ENCODE measurements at regions not wholly inside any gene's neighbourhood (a gene's known extent, or its start where the extent isn't known, plus 50 kb on each side); places are given as distances from the start of the nearest gene placed in this dataset.

GRCh38 chr10:109412353-109412752, 511.0 kb downstream of the XPNPEP1 start:
- ATAC-seq (no peak), DNase-seq (ENCODE audit: low read depth, low spot score) (no peak)
- Histone ChIP-seq H3K27ac (ENCODE audit: low read length) (no peak overlapping the region), H3K4me3 (ENCODE audit: low read depth in 2 of 2, low read length in 2 of 2) (no peak overlapping the region), H3K36me3 (ENCODE audit: control insufficient read depth, insufficient read depth, low read length) (no peaks in the 10 kb centered on the region), H3K27me3 (ENCODE audit: control insufficient read depth, insufficient read depth, low read length) (no peaks in the 10 kb centered on the region), H3K4me1 (ENCODE audit: control insufficient read depth, insufficient read depth, low read length) (no peaks in the 10 kb centered on the region), H3K9me3 (ENCODE audit: control insufficient read depth, insufficient read depth, low read depth, low read length) (no peaks in the 10 kb centered on the region)
- POLR2A ChIA-PET, result no interaction called here
- no TSS peak for BruUV-seq (replicated peaks)
- in situ Hi-C loops (cut with HindIII; ENCODE audit: low pct_unique_long_range_greater_than_20kb, low sequenced_read_pairs), result no loop called here
- TF ChIP-seq SIN3A (IDR thresholded peaks at IDR 0.05; ENCODE audit: borderline replicate concordance, insufficient read depth, low read depth, low read length) (no peak), TCF7L2 (IDR thresholded peaks at IDR 0.05; ENCODE audit: low read depth, low read length) (no peak), CTCF (IDR thresholded peaks at IDR 0.05) (no peak), POLR2AphosphoS5 (IDR thresholded peaks at IDR 0.05; ENCODE audit: low read depth, low read length) (no peak), REST (IDR thresholded peaks at IDR 0.05; ENCODE audit: insufficient read depth in 1 of 2, low read depth in 2 of 2, low read length in 1 of 2) (no peak)
- CTCF ChIA-PET, result no interaction called here
- intact Hi-C loops (cut with micrococcal nuclease; ENCODE audit: unreplicated experiment), result no loop called here

- ChIA-PET POLR2A (no interaction called here), CTCF (no interaction called here)
- H3K4me3 ChIP-seq (ENCODE audit: low read depth in 2 of 2, low read length in 2 of 2), result no peak overlapping the region
- no peak overlapping the region for H3K27ac ChIP-seq (ENCODE audit: low read length)
- intact Hi-C loops (cut with micrococcal nuclease; ENCODE audit: unreplicated experiment), result no loop called here
- no TSS peak for BruUV-seq (replicated peaks)
- DNase-seq (ENCODE audit: low read depth, low spot score) (no peak), ATAC-seq (no peak)
- TF ChIP-seq TCF7L2 (IDR thresholded peaks at IDR 0.05; ENCODE audit: low read depth, low read length), result no peak
- TF ChIP-seq CTCF (IDR thresholded peaks at IDR 0.05), result peak; percentile 15; the same call in 1 of the 2 replicates
- no peaks in the 10 kb centered on the region for H3K4me1 ChIP-seq (ENCODE audit: control insufficient read depth, insufficient read depth, low read length)
- H3K27me3 ChIP-seq (ENCODE audit: control insufficient read depth, insufficient read depth, low read length), result no peaks in the 10 kb centered on the region
- in situ Hi-C loops (cut with HindIII; ENCODE audit: low pct_unique_long_range_greater_than_20kb, low sequenced_read_pairs), result no loop called here
- H3K9me3 ChIP-seq (ENCODE audit: control insufficient read depth, insufficient read depth, low read depth, low read length), result no peaks in the 10 kb centered on the region
- no peaks in the 10 kb centered on the region for H3K36me3 ChIP-seq (ENCODE audit: control insufficient read depth, insufficient read depth, low read length)
Measured at GRCh38 chr10:109411917-109412316, 511.4 kb downstream of the XPNPEP1 start.

- Histone ChIP-seq H3K36me3 (ENCODE audit: control insufficient read depth, insufficient read depth, low read length) (no peaks in the 10 kb centered on the region), H3K27ac (ENCODE audit: low read length) (no peak overlapping the region), H3K27me3 (ENCODE audit: control insufficient read depth, insufficient read depth, low read length) (no peaks in the 10 kb centered on the region), H3K9me3 (ENCODE audit: control insufficient read depth, insufficient read depth, low read depth, low read length) (no peaks in the 10 kb centered on the region), H3K4me3 (ENCODE audit: low read depth in 2 of 2, low read length in 2 of 2) (no peak overlapping the region), H3K4me1 (ENCODE audit: control insufficient read depth, insufficient read depth, low read length) (no peaks in the 10 kb centered on the region)
- in situ Hi-C loops (cut with HindIII; ENCODE audit: low pct_unique_long_range_greater_than_20kb, low sequenced_read_pairs), result no loop called here
- CTCF ChIA-PET, result no interaction called here
- intact Hi-C loops (cut with micrococcal nuclease; ENCODE audit: unreplicated experiment), result no loop called here
- DNase-seq (ENCODE audit: low read depth, low spot score), result no peak
- BruUV-seq (replicated peaks), result no TSS peak
- no peak for ATAC-seq
- TF ChIP-seq TCF7L2 (IDR thresholded peaks at IDR 0.05; ENCODE audit: low read depth, low read length) (no peak), POLR2AphosphoS5 (IDR thresholded peaks at IDR 0.05; ENCODE audit: low read depth, low read length) (no peak), CTCF (IDR thresholded peaks at IDR 0.05) (no peak), SIN3A (IDR thresholded peaks at IDR 0.05; ENCODE audit: borderline replicate concordance, insufficient read depth, low read depth, low read length) (no peak), REST (IDR thresholded peaks at IDR 0.05; ENCODE audit: insufficient read depth in 1 of 2, low read depth in 2 of 2, low read length in 1 of 2) (no peak)
- POLR2A ChIA-PET, result no interaction called here
Measured at GRCh38 chr10:109405338-109405737, 518.0 kb downstream of the XPNPEP1 start.

All from Panc1 (cell line).